HG02981 (cell line): ENCODE measurements at regions not wholly inside any gene's neighbourhood (a gene's known extent, or its start where the extent isn't known, plus 50 kb on each side); places are given as distances from the start of the nearest gene placed in this dataset.
"Not testable (repeated sequence)": the region's sequence is repeated elsewhere in the genome, so short reads cannot be mapped to it uniquely, and the experiment has no call there.

Experiments used
- ATAC-seq: cut with Tn5 transposase; IDR thresholded peaks from one replicate; pipeline ENCODE4 v1.9.1; 2021; ENCODE audit warnings: mild to moderate bottlenecking, moderate library complexity; ENCODE audit not compliant: unreplicated experiment

DNA sequence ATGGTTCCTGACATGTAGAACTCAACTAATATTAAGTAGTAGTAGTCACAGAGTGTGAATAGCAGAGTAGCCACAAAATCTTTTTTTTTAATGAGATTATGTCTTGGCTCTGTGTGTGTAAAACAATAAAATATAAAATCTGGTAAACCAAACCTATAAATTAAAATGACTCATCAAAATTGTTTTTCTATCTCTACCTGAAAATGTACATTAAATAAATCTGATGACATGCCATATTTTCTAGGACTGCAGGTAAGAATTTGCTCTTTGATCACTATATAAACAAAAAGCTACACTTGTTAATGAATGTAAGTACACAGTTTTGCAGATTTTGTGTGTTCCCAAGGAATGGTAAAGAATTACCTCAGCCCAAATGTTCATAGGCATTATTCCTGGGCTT, 1231.5 kb downstream of the JRKL start:
- ATAC-seq: no peak

GRCh38 chr11:97622795-97623194, 1233.0 kb downstream of the JRKL start:
- ATAC-seq: no peak

DNA sequence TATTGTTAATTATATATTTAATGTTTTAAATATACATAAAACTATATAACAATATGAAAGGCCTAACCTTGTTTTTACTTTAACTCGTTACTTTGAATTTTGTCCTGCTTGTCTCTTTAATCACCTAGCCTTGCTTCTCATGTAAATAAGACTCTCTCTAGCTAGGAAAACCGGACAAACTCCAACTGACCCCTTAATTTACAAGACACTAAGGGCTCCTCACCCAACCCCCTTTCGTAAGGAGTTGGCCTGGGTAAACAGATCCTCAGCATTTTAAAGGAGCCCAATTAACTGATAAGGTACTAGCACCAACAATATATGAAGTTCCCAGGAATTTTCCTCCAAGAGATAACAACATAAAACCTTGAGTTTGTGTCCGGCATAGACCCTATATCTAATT, 1246.9 kb downstream of the JRKL start:
- not testable (repeated sequence) for ATAC-seq

- no peak for ATAC-seq
Measured at GRCh38 chr11:97637701-97638100, 1247.9 kb downstream of the JRKL start.

DNA sequence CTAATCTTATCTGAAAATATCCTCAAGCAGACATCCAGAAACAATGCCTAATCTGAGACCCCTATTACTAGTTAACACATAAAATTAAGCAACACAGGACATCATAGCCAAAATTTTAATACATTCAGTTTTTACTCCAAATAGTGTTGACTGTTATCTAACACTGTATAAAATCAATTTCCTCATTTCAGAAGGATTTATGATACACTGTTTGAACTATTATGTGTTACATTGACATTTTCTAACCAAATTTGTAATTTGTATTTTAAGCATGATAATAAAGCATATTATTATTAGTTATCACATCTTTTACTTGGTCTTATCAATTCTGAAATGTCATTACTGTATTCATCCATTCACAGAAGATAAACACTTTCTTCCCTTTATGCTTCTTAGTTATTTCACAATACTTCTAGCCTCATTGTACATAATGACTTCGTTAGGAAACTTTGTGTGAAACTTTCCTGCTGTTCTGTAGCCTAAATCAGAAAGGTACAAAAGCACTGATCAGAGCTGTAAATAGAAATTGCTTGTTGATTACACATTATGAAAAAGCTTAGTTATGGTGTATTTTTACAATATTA, 1248.9 kb downstream of the JRKL start:
- no peak for ATAC-seq

GRCh38 chr11:97641988-97642387, 1252.2 kb downstream of the JRKL start:
- no peak for ATAC-seq

DNA sequence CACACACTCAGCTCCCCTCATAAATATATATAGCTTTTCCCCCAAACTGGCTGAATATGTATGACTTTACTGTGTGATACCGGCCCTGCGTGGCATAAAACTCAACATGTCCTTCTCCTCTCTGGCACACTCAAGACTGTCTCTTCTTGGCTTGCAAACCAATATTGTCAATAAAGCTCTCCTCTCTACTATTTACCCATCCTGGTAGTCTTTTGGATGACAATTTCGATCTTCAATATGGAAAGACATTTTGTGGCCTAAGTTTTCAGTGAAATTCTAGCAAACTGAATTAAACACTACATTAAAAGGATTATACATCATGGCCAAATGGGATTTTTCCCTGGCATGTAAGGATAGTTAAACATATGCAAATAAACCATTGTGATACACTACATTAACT, 1255.9 kb downstream of the JRKL start:
- no peak for ATAC-seq

- no peak for ATAC-seq
Measured at GRCh38 chr11:97656356-97656755, 1266.5 kb downstream of the JRKL start.

DNA sequence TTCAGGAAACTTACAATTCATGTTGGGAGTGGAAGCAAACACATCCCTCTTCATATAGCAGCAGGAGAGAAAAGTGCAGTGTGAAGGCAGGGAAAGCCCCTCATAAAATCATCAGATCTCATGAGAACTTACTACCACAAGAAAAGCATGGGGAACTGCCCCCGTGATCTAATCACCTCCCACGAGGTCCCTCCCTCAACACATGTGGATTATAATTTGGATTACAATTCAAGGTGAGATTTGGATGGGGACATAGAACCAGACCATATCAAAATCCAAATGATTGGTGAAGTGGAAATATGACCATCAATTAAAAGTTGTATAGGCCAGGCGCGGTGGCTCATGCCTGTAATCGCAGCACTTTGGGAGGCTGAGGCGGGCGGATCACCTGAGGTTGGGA, 1268.0 kb downstream of the JRKL start:
- ATAC-seq: no peak

DNA sequence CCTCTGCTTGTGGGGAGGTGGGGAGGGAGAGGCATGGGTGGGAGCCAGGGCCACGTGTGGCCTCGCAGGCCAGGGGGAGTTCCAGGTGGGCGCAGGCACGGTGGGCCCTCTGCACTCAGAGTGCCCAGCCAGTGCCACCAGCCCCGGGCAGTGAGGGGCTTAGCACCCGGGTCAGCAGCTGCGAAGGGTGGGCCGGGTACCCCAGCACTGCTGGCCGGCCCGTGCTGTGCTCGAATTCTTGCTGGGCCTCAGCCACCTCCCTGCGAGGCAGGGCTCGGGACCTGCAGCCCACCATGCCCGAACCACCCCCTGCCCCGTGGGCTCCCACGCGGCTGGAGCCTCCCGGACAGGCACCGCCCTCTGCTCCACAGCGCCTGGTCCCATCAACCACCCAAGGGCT, 1277.2 kb downstream of the JRKL start:
- ATAC-seq: no peak

DNA sequence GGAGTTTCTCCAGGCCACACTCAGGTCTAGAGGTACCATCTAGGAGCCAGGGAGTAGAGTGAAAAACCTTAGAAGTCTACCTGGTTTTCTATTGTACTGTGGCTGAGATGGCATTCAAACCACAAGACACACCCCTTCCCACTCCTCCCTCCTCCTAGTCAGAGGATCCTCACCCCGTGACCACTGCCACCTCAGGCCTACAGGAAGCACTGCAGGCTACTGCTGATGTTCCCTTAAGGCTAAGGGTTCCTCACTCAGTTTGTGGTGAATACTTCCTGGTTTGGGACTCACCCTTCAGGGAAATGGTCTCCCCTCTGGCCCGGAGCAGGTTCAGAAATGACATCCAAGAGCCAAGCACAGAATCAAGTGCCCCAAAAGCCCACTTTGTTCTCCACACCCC, 1293.9 kb downstream of the JRKL start:
- peak; percentile 50 for ATAC-seq

DNA sequence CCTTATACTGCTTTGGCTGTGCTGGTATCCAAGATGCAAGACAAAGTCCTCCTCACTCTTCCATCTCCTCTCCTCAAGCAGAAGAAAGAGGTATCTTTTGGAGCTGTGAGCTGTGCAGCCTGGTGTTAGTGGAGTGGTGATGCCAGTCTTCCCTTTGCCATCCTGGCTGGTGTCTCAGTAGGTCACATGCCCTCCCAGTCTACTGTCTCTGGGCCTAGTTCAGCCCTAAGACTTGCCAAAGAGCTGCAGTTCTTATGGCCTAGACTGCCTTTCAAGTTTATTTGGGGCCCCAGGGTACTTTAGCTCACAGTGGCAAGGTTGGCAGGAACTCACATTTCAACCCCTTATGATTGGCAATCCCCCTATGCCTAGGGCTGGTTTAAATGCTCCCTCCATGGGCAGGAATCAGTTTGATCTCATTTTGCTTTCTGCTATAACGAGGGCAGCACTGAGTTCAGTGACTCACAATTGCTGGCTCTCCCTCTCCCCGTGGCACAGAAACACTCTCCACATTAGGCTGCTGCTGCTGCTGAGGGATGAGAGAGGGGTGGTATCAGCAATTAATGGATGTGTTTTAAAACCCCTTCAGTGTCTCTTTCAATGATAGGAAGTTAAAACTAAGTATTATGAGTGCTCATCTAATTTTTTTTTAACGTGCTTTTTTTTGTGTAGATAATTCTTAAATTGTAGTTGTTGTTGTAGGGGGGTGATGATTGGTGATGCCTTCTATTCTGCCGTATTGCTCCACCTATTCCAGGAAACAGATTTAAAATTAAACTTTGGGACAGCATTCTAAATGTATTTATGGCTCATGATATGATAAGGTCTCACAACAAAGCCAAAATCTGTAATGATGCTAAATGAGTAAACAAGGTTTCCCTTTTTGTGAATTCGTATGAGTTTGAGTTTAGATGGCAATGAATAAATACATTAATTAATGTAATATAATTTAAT, 1295.0 kb downstream of the JRKL start:
- no peak for ATAC-seq

- no peak for ATAC-seq
Measured at GRCh38 chr11:97685695-97686094, 1295.9 kb downstream of the JRKL start.

DNA sequence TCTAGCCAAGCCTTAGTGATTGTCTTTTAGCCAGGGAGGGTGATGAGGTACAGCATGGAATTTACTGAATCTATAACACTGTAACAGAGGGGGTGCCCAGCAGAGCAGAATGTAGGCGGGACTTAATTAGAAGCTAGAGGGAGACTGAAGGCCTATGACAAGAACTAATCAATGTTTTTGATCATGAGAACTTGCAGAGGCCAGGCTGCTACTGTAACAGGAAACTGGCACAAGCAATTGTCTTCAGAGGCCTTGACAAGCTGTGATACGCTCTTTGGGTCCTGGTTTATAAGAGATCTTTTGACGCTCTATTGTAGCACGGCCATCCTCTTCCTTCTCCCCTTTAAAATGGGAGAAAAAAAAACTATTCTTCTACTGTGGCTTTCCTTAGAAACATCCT, 1297.3 kb downstream of the JRKL start:
- no peak for ATAC-seq

- no peak for ATAC-seq
Measured at GRCh38 chr11:97691061-97691460, 1301.2 kb downstream of the JRKL start.

GRCh38 chr11:97702951-97703350, 1313.1 kb downstream of the JRKL start:
- no peak for ATAC-seq

DNA sequence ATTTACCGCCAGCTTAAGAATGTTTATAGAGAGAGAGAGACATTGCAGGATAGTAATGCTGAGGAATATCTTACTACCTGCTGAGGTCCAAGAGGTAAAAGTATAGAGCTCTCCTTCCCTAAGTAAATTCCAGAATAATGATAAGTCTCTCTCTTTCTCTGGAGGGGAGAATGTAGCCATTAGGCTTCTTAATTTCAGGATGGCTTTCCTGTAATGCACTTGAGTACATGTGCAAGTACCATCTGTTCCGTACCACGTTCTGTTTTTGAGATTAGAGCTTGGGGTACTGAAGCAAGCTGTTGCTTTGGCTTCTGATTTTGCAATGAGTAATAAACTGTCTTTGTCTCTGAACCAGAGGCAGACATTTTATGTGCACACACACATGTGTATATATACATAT, 1314.0 kb downstream of the JRKL start:
- no peak for ATAC-seq

- not testable (repeated sequence) for ATAC-seq
Measured at GRCh38 chr11:97705441-97705840, 1315.3 kb upstream of the CNTN5 start.

- ATAC-seq: no peak
Measured at GRCh38 chr11:97717922-97718321, 1302.8 kb upstream of the CNTN5 start.

DNA sequence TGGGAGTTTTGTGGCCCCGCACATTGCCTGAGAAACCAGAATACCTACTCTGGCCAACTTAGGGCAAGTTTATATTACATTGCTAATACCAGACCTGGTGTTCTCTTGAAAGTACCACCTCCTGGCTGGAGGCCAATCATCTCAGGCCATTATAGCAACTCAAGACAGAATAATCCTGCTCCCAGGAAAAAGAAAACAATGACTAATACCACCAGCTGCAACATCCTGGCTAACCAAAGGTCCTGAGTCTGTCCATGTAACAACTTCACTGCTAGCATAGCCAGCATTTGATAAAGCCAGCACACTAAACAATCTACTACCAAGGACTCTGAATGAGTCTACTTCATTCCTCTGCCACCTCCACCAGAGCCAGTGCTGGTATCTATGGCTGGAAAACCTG, 1298.7 kb upstream of the CNTN5 start:
- no peak for ATAC-seq

- no peak for ATAC-seq
Measured at GRCh38 chr11:97722721-97723120, 1298.0 kb upstream of the CNTN5 start.

- no peak for ATAC-seq
Measured at GRCh38 chr11:97729546-97730272, 1291.0 kb upstream of the CNTN5 start.
